ENCODE measurements at regions not wholly inside any gene's neighbourhood (a gene's known extent, or its start where the extent isn't known, plus 50 kb on each side); places are given as distances from the start of the nearest gene placed in this dataset.

- TF ChIP-seq SKIL (IDR thresholded peaks at IDR 0.05; ENCODE audit: low read depth, poor library complexity, severe bottlenecking) (no peak), SREBF2 (IDR thresholded peaks at IDR 0.05; ENCODE audit: low read length) (no peak), CTCF (IDR thresholded peaks at IDR 0.05 in 2 of 3, conservative IDR thresholded peaks at IDR 0.05 in 1 of 3; ENCODE audit: control insufficient read depth in 2 of 3, extremely low read depth in 1 of 3, insufficient read depth in 1 of 3, low read depth in 3 of 3, low read length in 3 of 3) (no peak), POLR2AphosphoS5 (IDR thresholded peaks at IDR 0.05; ENCODE audit: low read length) (no peak), NFYB (IDR thresholded peaks at IDR 0.05; ENCODE audit: insufficient read depth, low read depth, low read length) (no peak), ATF3 (IDR thresholded peaks at IDR 0.05; ENCODE audit: borderline replicate concordance, extremely low read depth, low read depth, low read length) (no peak)
These were observed 129.3 kb upstream of the XIRP2 start for GRCh38 chr2:166758956-166759355.
